PC-3 (cell line): ENCODE measurements at regions not wholly inside any gene's neighbourhood (a gene's known extent, or its start where the extent isn't known, plus 50 kb on each side); places are given as distances from the start of the nearest gene placed in this dataset.

ENCODE experiments used
- CTCF ChIP-seq: fragments of 300-600 bp; sonication (generic); conservative IDR thresholded peaks from 2 replicates; pipeline ENCODE4 v1.5.1; 2017; ENCODE audit warnings: antibody characterized with exemption, low read depth, mild to moderate bottlenecking, low read length
- EZH2 ChIP-seq: fragments of 300-600 bp; sonication (generic); IDR thresholded peaks from one replicate; pipeline ENCODE4 v1.6.1; 2017; ENCODE audit warnings: antibody characterized with exemption, mild to moderate bottlenecking, low read length; ENCODE audit not compliant: unreplicated experiment
- EZH2phosphoT487 ChIP-seq: fragments of 300-600 bp; sonication (generic); IDR thresholded peaks from 2 replicates; pipeline ENCODE4 v1.6.1; 2018; ENCODE audit warnings: mild to moderate bottlenecking, antibody characterized with exemption, low read length, borderline replicate concordance

DNA sequence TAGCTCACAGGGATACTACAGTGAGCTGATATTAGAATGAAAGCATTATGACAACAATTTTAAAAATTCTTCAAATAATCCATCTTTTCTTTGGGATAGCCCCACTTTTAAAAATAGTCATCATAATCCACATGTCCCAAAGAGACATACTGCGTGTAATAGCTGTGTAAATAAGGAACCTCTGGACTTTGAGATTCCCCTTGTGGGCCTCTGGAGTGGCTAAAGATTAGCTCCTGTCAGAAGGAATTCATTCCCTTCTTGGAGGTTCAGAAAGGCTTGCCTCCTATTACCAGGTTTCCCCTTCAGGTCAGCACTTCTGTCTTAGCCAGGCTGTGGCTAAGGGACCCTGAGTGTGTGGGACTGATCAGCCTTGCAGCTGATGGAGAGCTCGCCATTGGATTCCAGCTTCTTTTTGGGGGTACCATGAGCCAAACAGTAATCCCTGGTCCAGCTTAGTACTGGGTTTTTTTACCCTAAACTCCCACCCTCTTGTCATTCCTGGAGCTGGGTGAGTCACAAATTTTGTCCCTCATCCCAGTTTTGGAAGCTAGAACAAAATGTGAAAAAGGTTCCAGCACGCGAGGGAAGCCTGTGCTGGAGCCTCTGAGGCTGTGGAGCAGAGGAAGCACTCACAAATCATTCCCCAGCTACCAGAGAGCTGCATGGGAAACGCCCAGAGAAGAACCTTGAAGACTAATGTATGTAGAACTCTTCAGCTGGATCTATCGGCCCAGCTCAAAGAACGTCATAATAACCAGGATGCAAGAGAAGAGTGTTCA is 96.7 kb downstream of the RNASEH2B start:
- no peak for TF ChIP-seq EZH2
- no peak for TF ChIP-seq CTCF
- no peak for TF ChIP-seq EZH2phosphoT487
